ENCODE measurements at regions not wholly inside any gene's neighbourhood (a gene's known extent, or its start where the extent isn't known, plus 50 kb on each side); places are given as distances from the start of the nearest gene placed in this dataset.
"Not testable (repeated sequence)": the region's sequence is repeated elsewhere in the genome, so short reads cannot be mapped to it uniquely, and the experiment has no call there.

- H4K20me1 ChIP-seq (ENCODE audit: insufficient read depth): no peaks in the 10 kb centered on the region
- no peak overlapping the region for H3K4me3 ChIP-seq
- WGBS, 2 experiments (ENCODE audit: low coverage in 1 of 2, low lambda C conversion rate in 2 of 2, missing lambda C conversion rate in 2 of 2): 2 to 4% methylated on average over 8 of the region's 8 CpGs
- no peaks in the 10 kb centered on the region for H3F3A ChIP-seq (ENCODE audit: insufficient read depth)
- DNase-seq: no peak
- H3K4me1 ChIP-seq (ENCODE audit: insufficient read depth): no peaks in the 10 kb centered on the region
- no peak overlapping the region for H3K27ac ChIP-seq
- no peak for TF ChIP-seq EZH2 (IDR thresholded peaks at IDR 0.05; ENCODE audit: insufficient read depth, poor library complexity, severe bottlenecking)
- no peak for TF ChIP-seq EZH2phosphoT487 (IDR thresholded peaks at IDR 0.05; ENCODE audit: insufficient read depth, low read depth)
- no peaks in the 10 kb centered on the region for H3K27me3 ChIP-seq (replicated peaks; ENCODE audit: insufficient read depth)
- no peak overlapping the region for H3K9ac ChIP-seq
- H3K79me2 ChIP-seq (ENCODE audit: insufficient read depth): no peaks in the 10 kb centered on the region
- H3K4me2 ChIP-seq (ENCODE audit: unreplicated experiment): no peak overlapping the region
- no peaks in the 10 kb centered on the region for H3K9me3 ChIP-seq (ENCODE audit: low read depth)
- no peak overlapping the region for H2AFZ ChIP-seq
- H3K36me3 ChIP-seq (ENCODE audit: low read depth): no peaks in the 10 kb centered on the region
- in situ Hi-C loops (cut with MboI): no loop called here
- H3K9me2 ChIP-seq (ENCODE audit: insufficient read depth): no peaks in the 10 kb centered on the region
These were observed 120.3 kb downstream of the GATA3 start for GRCh38 chr10:8174762-8175161.

GRCh38 chr10:8177526-8177925, 123.0 kb downstream of the GATA3 start:
- H3K79me2 ChIP-seq (ENCODE audit: insufficient read depth); H3K9me3 ChIP-seq (ENCODE audit: low read depth); H3K9me2 ChIP-seq (ENCODE audit: insufficient read depth); DNase-seq; H3K4me3 ChIP-seq; H3K36me3 ChIP-seq (ENCODE audit: low read depth); in situ Hi-C loops (cut with MboI); H3K4me1 ChIP-seq (ENCODE audit: insufficient read depth); H4K20me1 ChIP-seq (ENCODE audit: insufficient read depth); H3K9ac ChIP-seq; H3K27ac ChIP-seq; H3F3A ChIP-seq (ENCODE audit: insufficient read depth); H3K4me2 ChIP-seq (ENCODE audit: unreplicated experiment); H2AFZ ChIP-seq; H3K27me3 ChIP-seq (replicated peaks; ENCODE audit: insufficient read depth): not testable (repeated sequence)
- WGBS, 2 experiments (ENCODE audit: low coverage in 1 of 2, low lambda C conversion rate in 2 of 2, missing lambda C conversion rate in 2 of 2): 16 to 27% methylated on average over 3 of the region's 3 CpGs

GRCh38 chr10:8179773-8180172, 125.3 kb downstream of the GATA3 start:
- DNase-seq; H3K9me3 ChIP-seq (ENCODE audit: low read depth); H3K9me2 ChIP-seq (ENCODE audit: insufficient read depth); H3K79me2 ChIP-seq (ENCODE audit: insufficient read depth); H3K4me3 ChIP-seq; H3K4me1 ChIP-seq (ENCODE audit: insufficient read depth); H3K4me2 ChIP-seq (ENCODE audit: unreplicated experiment); H3K27me3 ChIP-seq (replicated peaks; ENCODE audit: insufficient read depth); H2AFZ ChIP-seq; H3K27ac ChIP-seq; H3K36me3 ChIP-seq (ENCODE audit: low read depth); in situ Hi-C loops (cut with MboI); H3F3A ChIP-seq (ENCODE audit: insufficient read depth); H4K20me1 ChIP-seq (ENCODE audit: insufficient read depth); H3K9ac ChIP-seq: not testable (repeated sequence)
- 0 to 4% methylated on average over 1 of the region's 1 CpG for WGBS, 2 experiments (ENCODE audit: low coverage in 1 of 2, low lambda C conversion rate in 2 of 2, missing lambda C conversion rate in 2 of 2)

GRCh38 chr10:8180360-8181109, 126.0 kb downstream of the GATA3 start:
- WGBS, 2 experiments (ENCODE audit: low coverage in 1 of 2, low lambda C conversion rate in 2 of 2, missing lambda C conversion rate in 2 of 2): 23 to 26% methylated on average over 9 of the region's 9 CpGs
- no peaks in the 10 kb centered on the region for H3K79me2 ChIP-seq (ENCODE audit: insufficient read depth)
- no peak overlapping the region for H3K4me3 ChIP-seq
- in situ Hi-C loops (cut with MboI): no loop called here
- no peaks in the 10 kb centered on the region for H3K4me1 ChIP-seq (ENCODE audit: insufficient read depth)
- no peaks in the 10 kb centered on the region for H3K36me3 ChIP-seq (ENCODE audit: low read depth)
- no peak for TF ChIP-seq EZH2 (IDR thresholded peaks at IDR 0.05; ENCODE audit: insufficient read depth, poor library complexity, severe bottlenecking)
- TF ChIP-seq EZH2phosphoT487 (IDR thresholded peaks at IDR 0.05; ENCODE audit: insufficient read depth, low read depth): no peak
- DNase-seq: no peak
- no peak overlapping the region for H3K4me2 ChIP-seq (ENCODE audit: unreplicated experiment)
- H3K27ac ChIP-seq: no peak overlapping the region
- H3K27me3 ChIP-seq (replicated peaks; ENCODE audit: insufficient read depth): no peaks in the 10 kb centered on the region
- H3F3A ChIP-seq (ENCODE audit: insufficient read depth): no peaks in the 10 kb centered on the region
- H3K9me2 ChIP-seq (ENCODE audit: insufficient read depth): no peaks in the 10 kb centered on the region
- H4K20me1 ChIP-seq (ENCODE audit: insufficient read depth): no peaks in the 10 kb centered on the region
- H2AFZ ChIP-seq: no peak overlapping the region
- H3K9ac ChIP-seq: no peak overlapping the region
- H3K9me3 ChIP-seq (ENCODE audit: low read depth): no peaks in the 10 kb centered on the region
